Natural killer cell (primary cell): ENCODE measurements at regions not wholly inside any gene's neighbourhood (a gene's known extent, or its start where the extent isn't known, plus 50 kb on each side); places are given as distances from the start of the nearest gene placed in this dataset.

Experiments
- ATAC-seq, 3 donors: fragments of 150-1000 bp in 2 of 3; fragments of 200-7000 bp in 1 of 3; cut with Tn5 transposase; 1 replicate in 1 of 3; 2 replicates in 2 of 3; pipeline ENCODE4 v1.10.0; 2021; ENCODE audit warnings: mild to moderate bottlenecking in 2 of 3, moderate library complexity in 2 of 3
- DNase-seq, 2 donors: peaks; one replicate each; pipeline versions ENCODE4 v3.0.0 to v3.0.0-alpha.2; 2013 to 2021; ENCODE audit warnings: mixed read lengths in 1 of 2
- H3K27ac ChIP-seq: one replicate; pipeline ENCODE4 v1.5.1; 2013; ENCODE audit warnings: mild to moderate bottlenecking, low read length
- H3K27me3 ChIP-seq: one replicate; pipeline ENCODE4 v1.6.1; 2013; ENCODE audit warnings: low read length; ENCODE audit not compliant: control insufficient read depth, insufficient read depth
- H3K36me3 ChIP-seq: one replicate; pipeline ENCODE4 v1.6.1; 2013; ENCODE audit warnings: low read length; ENCODE audit not compliant: control insufficient read depth, insufficient read depth
- H3K4me1 ChIP-seq: one replicate; pipeline ENCODE4 v1.6.1; 2013; ENCODE audit warnings: low read length; ENCODE audit not compliant: control insufficient read depth, insufficient read depth
- H3K4me3 ChIP-seq: one replicate; pipeline ENCODE4 v1.5.1; 2013; ENCODE audit warnings: low read length
- H3K9me3 ChIP-seq: one replicate; pipeline ENCODE4 v1.6.1; 2013; ENCODE audit warnings: low read length; ENCODE audit not compliant: control insufficient read depth, insufficient read depth
- H3K27ac Mint-ChIP-seq, 2 donors: one replicate each; pipeline ENCODE4 v1.8.0; 2022; ENCODE audit warnings: mild to moderate bottlenecking in 2 of 2, mixed read lengths in 2 of 2, moderate library complexity in 1 of 2
- H3K27me3 Mint-ChIP-seq, 2 donors: one replicate each; pipeline ENCODE4 v1.8.0; 2022; ENCODE audit warnings: low read depth in 2 of 2, mixed read lengths in 2 of 2
- H3K36me3 Mint-ChIP-seq: one replicate; pipeline ENCODE4 v1.8.0; 2022; ENCODE audit warnings: mixed read lengths
- H3K4me1 Mint-ChIP-seq, 2 donors: one replicate each; pipeline ENCODE4 v1.8.0; 2022; ENCODE audit warnings: mixed read lengths in 2 of 2
- H3K4me3 Mint-ChIP-seq: one replicate; pipeline ENCODE4 v1.8.0; 2022; ENCODE audit warnings: mild to moderate bottlenecking, moderate library complexity, mixed read lengths
- H3K9me3 Mint-ChIP-seq, 2 donors: one replicate each; pipeline ENCODE4 v1.8.0; 2022; ENCODE audit warnings: mixed read lengths in 2 of 2
- CTCF ChIP-seq: fragments of 200-600 bp; IDR thresholded peaks from one replicate; pipeline ENCODE4 v1.8.0; 2022; ENCODE audit warnings: antibody characterized with exemption
- WGBS: methylation state at CpG from one replicate; pipeline ENCODE4 v1.1.7; 2013; ENCODE audit warnings: missing lambda C conversion rate; ENCODE audit not compliant: insufficient coverage; 5-methylcytosine and 5-hydroxymethylcytosine counted together
- intact Hi-C: fragments of 100-400 bp; cut with micrococcal nuclease; formaldehyde crosslinking; loops from one replicate; pipeline ENCODE4 v1.14.2; 2022

- TF ChIP-seq CTCF, result no peak
- Histone ChIP-seq H3K27ac (no peak overlapping the region), H3K9me3 (no peaks in the 10 kb centered on the region), H3K27me3 (no peaks in the 10 kb centered on the region), H3K36me3 (no peaks in the 10 kb centered on the region), H3K4me3 (no peak overlapping the region), H3K4me1 (peaks cover 7% of the 10 kb centered on the region)
- DNase-seq, result no peak
- WGBS, result 34% methylated on average over 2 of the region's 2 CpGs
- Mint-ChIP-seq H3K27ac (peak overlapping the region in 1 of 2 donors; percentile 96), H3K4me1 (peaks cover 20% of the 10 kb centered on the region in 2 donors), H3K4me3 (no peak overlapping the region), H3K9me3 (no peaks in the 10 kb centered on the region), H3K36me3 (no peaks in the 10 kb centered on the region), H3K27me3 (no peaks in the 10 kb centered on the region)
- ATAC-seq, result no peak
- intact Hi-C loops, result no loop called here
These were observed 137.5 kb upstream of the MKLN1 start for GRCh38 chr7:131190146-131190545.

GRCh38 chr7:131190581-131190980 is 137.1 kb upstream of the MKLN1 start:
- TF ChIP-seq CTCF, result no peak
- peaks cover 20% of the 10 kb centered on the region in 2 donors for H3K4me1 Mint-ChIP-seq
- no peaks in the 10 kb centered on the region for H3K36me3 Mint-ChIP-seq
- Histone ChIP-seq H3K9me3 (no peaks in the 10 kb centered on the region), H3K4me1 (peaks cover 7% of the 10 kb centered on the region), H3K36me3 (no peaks in the 10 kb centered on the region), H3K27ac (no peak overlapping the region), H3K27me3 (no peaks in the 10 kb centered on the region), H3K4me3 (no peak overlapping the region)
- 96% methylated on average over 1 of the region's 1 CpG for WGBS
- H3K27me3 Mint-ChIP-seq, result no peaks in the 10 kb centered on the region
- ATAC-seq, result no peak
- intact Hi-C loops, result no loop called here
- no peak overlapping the region for H3K4me3 Mint-ChIP-seq
- no peak for DNase-seq
- peak overlapping the region in 1 of 2 donors; percentile 22 for H3K27ac Mint-ChIP-seq
- no peaks in the 10 kb centered on the region for H3K9me3 Mint-ChIP-seq

- no peak overlapping the region for H3K4me3 ChIP-seq
These were observed 133.4 kb upstream of the MKLN1 start for GRCh38 chr7:131194070-131194865.

More at GRCh38 chr7:131194070-131194865, 133.4 kb upstream of the MKLN1 start:
- WGBS, result 74% methylated on average over 7 of the region's 7 CpGs
- no peaks in the 10 kb centered on the region for H3K9me3 Mint-ChIP-seq
- no peaks in the 10 kb centered on the region for H3K36me3 Mint-ChIP-seq
- no peaks in the 10 kb centered on the region for H3K27me3 ChIP-seq
- DNase-seq, result no peak
- no peak for ATAC-seq
- H3K4me1 ChIP-seq, result no peaks in the 10 kb centered on the region
- no peaks in the 10 kb centered on the region for H3K27me3 Mint-ChIP-seq
- intact Hi-C loops, result no loop called here
- H3K27ac ChIP-seq, result no peak overlapping the region
- H3K4me3 Mint-ChIP-seq, result no peak overlapping the region
- H3K9me3 ChIP-seq, result no peaks in the 10 kb centered on the region
- H3K4me1 Mint-ChIP-seq, result peaks cover 8 to 13% of the 10 kb centered on the region in 2 donors
- H3K27ac Mint-ChIP-seq, result no peak overlapping the region
- no peaks in the 10 kb centered on the region for H3K36me3 ChIP-seq
- no peak for TF ChIP-seq CTCF
